ENCODE measurements at regions not wholly inside any gene's neighbourhood (a gene's known extent, or its start where the extent isn't known, plus 50 kb on each side); places are given as distances from the start of the nearest gene placed in this dataset.

GRCh38 chr3:139803294-139803693, 125.5 kb upstream of the NMNAT3 start:
- Mint-ChIP-seq H3K27me3 (no peaks in the 10 kb centered on the region), H3K9me3 (ENCODE audit: insufficient read depth) (no peaks in the 10 kb centered on the region), H3K27ac (no peak overlapping the region), H3K4me1 (no peaks in the 10 kb centered on the region), H3K4me3 (no peak overlapping the region)
- TF ChIP-seq CTCF (IDR thresholded peaks at IDR 0.05) (no peak), EZH2 (IDR thresholded peaks at IDR 0.05; ENCODE audit: borderline replicate concordance, insufficient read depth, low read depth, low read length, poor library complexity, severe bottlenecking) (no peak)
- Histone ChIP-seq H3K9me3 (ENCODE audit: control extremely low read depth in 1 of 3, control insufficient read depth in 2 of 3, insufficient read depth in 1 of 3, low read length in 2 of 3) (no peaks in the 10 kb centered on the region), H3K27me3 (replicated peaks in 1 of 4; ENCODE audit: control extremely low read depth in 1 of 4, control insufficient read depth in 3 of 4, insufficient read depth in 4 of 4, low read length in 3 of 4) (peaks cover 0 to 3% (median 0%) of the 10 kb centered on the region in 4 experiments), H3K36me3 (replicated peaks in 1 of 2; ENCODE audit: control extremely low read depth in 1 of 2, control insufficient read depth in 1 of 2, extremely low read depth in 1 of 2, insufficient read depth in 2 of 2, low read length in 1 of 2) (no peaks in the 10 kb centered on the region), H3K27ac (ENCODE audit: low read length in 2 of 2) (no peak overlapping the region), H3K4me1 (ENCODE audit: control insufficient read depth in 2 of 2, insufficient read depth in 2 of 2, low read length in 2 of 2) (no peaks in the 10 kb centered on the region), H2AFZ (ENCODE audit: insufficient read depth, low read depth, low read length, poor library complexity, severe bottlenecking) (no peak overlapping the region), H3K79me2 (ENCODE audit: control insufficient read depth, insufficient read depth, low read length) (no peaks in the 10 kb centered on the region), H4K20me1 (ENCODE audit: control insufficient read depth, insufficient read depth, low read length, poor library complexity, severe bottlenecking) (no peaks in the 10 kb centered on the region), H3K4me3 (ENCODE audit: control extremely low read depth in 1 of 5, extremely low read depth in 1 of 5, insufficient read depth in 1 of 5, low read depth in 2 of 5, low read length in 4 of 5) (no peak overlapping the region), H3K4me2 (replicated peaks; ENCODE audit: low read depth, low read length, poor library complexity, severe bottlenecking) (no peak overlapping the region), H3K9ac (ENCODE audit: low read length) (no peak overlapping the region)
- DNase-seq: no peak
- 91% methylated on average over 3 of the region's 3 CpGs for WGBS (ENCODE audit: insufficient coverage)
- intact Hi-C loops (cut with micrococcal nuclease): no loop called here
- no peak for ATAC-seq (ENCODE audit: low read depth)
- ChIA-PET POLR2A (no interaction called here), CTCF (no interaction called here)

GRCh38 chr3:139797724-139798343, 120.1 kb upstream of the NMNAT3 start:
- H3K27me3 ChIP-seq (replicated peaks in 1 of 4; ENCODE audit: control extremely low read depth in 1 of 4, control insufficient read depth in 3 of 4, insufficient read depth in 4 of 4, low read length in 3 of 4): no peaks in the 10 kb centered on the region
- H3K36me3 ChIP-seq (replicated peaks in 1 of 2; ENCODE audit: control extremely low read depth in 1 of 2, control insufficient read depth in 1 of 2, extremely low read depth in 1 of 2, insufficient read depth in 2 of 2, low read length in 1 of 2): no peaks in the 10 kb centered on the region
- POLR2A ChIA-PET: no interaction called here
- TF ChIP-seq EZH2 (IDR thresholded peaks at IDR 0.05; ENCODE audit: borderline replicate concordance, insufficient read depth, low read depth, low read length, poor library complexity, severe bottlenecking): no peak
- TF ChIP-seq CTCF (IDR thresholded peaks at IDR 0.05): no peak
- no peaks in the 10 kb centered on the region for H3K79me2 ChIP-seq (ENCODE audit: control insufficient read depth, insufficient read depth, low read length)
- no peak overlapping the region for H3K27ac ChIP-seq (ENCODE audit: low read length in 2 of 2)
- H3K4me1 Mint-ChIP-seq: no peaks in the 10 kb centered on the region
- H4K20me1 ChIP-seq (ENCODE audit: control insufficient read depth, insufficient read depth, low read length, poor library complexity, severe bottlenecking): no peaks in the 10 kb centered on the region
- no peaks in the 10 kb centered on the region for H3K9me3 ChIP-seq (ENCODE audit: control extremely low read depth in 1 of 3, control insufficient read depth in 2 of 3, insufficient read depth in 1 of 3, low read length in 2 of 3)
- ATAC-seq (ENCODE audit: low read depth) (no peak), DNase-seq (no peak)
- H3K9ac ChIP-seq (ENCODE audit: low read length): no peak overlapping the region
- H3K4me3 Mint-ChIP-seq: no peak overlapping the region
- no peaks in the 10 kb centered on the region for H3K9me3 Mint-ChIP-seq (ENCODE audit: insufficient read depth)
- H3K4me1 ChIP-seq (ENCODE audit: control insufficient read depth in 2 of 2, insufficient read depth in 2 of 2, low read length in 2 of 2): no peaks in the 10 kb centered on the region
- no CpG with 5 or more reads among the region's 8 CpGs for WGBS (ENCODE audit: insufficient coverage)
- H3K27me3 Mint-ChIP-seq: no peaks in the 10 kb centered on the region
- no peak overlapping the region for H3K4me3 ChIP-seq (ENCODE audit: control extremely low read depth in 1 of 5, extremely low read depth in 1 of 5, insufficient read depth in 1 of 5, low read depth in 2 of 5, low read length in 4 of 5)
- intact Hi-C loops (cut with micrococcal nuclease): no loop called here
- H3K4me2 ChIP-seq (replicated peaks; ENCODE audit: low read depth, low read length, poor library complexity, severe bottlenecking): no peak overlapping the region
- CTCF ChIA-PET: no interaction called here
- no peak overlapping the region for H2AFZ ChIP-seq (ENCODE audit: insufficient read depth, low read depth, low read length, poor library complexity, severe bottlenecking)
- H3K27ac Mint-ChIP-seq: no peak overlapping the region
